NB4 (cell line): ENCODE measurements at regions not wholly inside any gene's neighbourhood (a gene's known extent, or its start where the extent isn't known, plus 50 kb on each side); places are given as distances from the start of the nearest gene placed in this dataset.
A peak's percentile ranks its signal among the peaks of the same experiment; 100 is the strongest.

Experiments
- DNase-seq: peaks from one replicate; pipeline ENCODE4 v3.0.0; 2010; ENCODE audit warnings: low read depth
- H3K4me3 ChIP-seq: one replicate; pipeline ENCODE4 v1.5.1; 2011; ENCODE audit warnings: mild to moderate bottlenecking, low read depth, low read length, moderate library complexity
- MYC ChIP-seq: IDR thresholded peaks from 2 replicates; pipeline ENCODE4 v1.6.1; 2011; ENCODE audit warnings: low read depth, low read length
- POLR2A ChIP-seq: IDR thresholded peaks from 2 replicates; pipeline ENCODE4 v1.6.1; 2011; ENCODE audit warnings: mild to moderate bottlenecking; ENCODE audit not compliant: insufficient read length; ENCODE audit errors: extremely low read depth
- TF ChIP-seq, protein P1 (sequence below): IDR thresholded peaks from one replicate; pipeline ENCODE4 v1.5.1; 2012; ENCODE audit warnings: low read depth, low read length
- TF ChIP-seq, protein P2 (sequence below): IDR thresholded peaks from 2 replicates; pipeline ENCODE4 v1.6.1; 2011; ENCODE audit warnings: low read depth, low read length

DNA sequence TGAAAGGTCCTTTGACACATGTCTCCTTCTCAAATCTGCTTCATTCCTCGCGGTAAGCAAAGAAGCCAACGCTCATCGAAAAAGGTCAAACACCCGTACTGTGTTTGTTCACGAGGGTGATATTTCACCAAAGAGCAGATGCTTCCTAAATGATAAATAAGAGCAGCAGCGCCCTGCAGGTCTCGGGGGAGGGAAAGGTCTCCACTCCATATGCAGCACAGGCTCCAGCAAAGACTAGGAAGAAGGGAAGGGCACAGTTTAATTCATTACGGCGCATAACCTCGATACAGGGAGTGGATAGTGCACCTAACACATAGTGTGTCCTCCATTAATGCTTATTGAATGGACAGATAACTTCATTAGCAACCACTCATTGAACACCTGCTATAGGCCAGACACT lies 593.3 kb downstream of the CDK5RAP2 start:
- TF ChIP-seq, protein P1, sequence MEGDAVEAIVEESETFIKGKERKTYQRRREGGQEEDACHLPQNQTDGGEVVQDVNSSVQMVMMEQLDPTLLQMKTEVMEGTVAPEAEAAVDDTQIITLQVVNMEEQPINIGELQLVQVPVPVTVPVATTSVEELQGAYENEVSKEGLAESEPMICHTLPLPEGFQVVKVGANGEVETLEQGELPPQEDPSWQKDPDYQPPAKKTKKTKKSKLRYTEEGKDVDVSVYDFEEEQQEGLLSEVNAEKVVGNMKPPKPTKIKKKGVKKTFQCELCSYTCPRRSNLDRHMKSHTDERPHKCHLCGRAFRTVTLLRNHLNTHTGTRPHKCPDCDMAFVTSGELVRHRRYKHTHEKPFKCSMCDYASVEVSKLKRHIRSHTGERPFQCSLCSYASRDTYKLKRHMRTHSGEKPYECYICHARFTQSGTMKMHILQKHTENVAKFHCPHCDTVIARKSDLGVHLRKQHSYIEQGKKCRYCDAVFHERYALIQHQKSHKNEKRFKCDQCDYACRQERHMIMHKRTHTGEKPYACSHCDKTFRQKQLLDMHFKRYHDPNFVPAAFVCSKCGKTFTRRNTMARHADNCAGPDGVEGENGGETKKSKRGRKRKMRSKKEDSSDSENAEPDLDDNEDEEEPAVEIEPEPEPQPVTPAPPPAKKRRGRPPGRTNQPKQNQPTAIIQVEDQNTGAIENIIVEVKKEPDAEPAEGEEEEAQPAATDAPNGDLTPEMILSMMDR = no peak
- no peak for DNase-seq
- H3K4me3 ChIP-seq = no peak overlapping the region

DNA sequence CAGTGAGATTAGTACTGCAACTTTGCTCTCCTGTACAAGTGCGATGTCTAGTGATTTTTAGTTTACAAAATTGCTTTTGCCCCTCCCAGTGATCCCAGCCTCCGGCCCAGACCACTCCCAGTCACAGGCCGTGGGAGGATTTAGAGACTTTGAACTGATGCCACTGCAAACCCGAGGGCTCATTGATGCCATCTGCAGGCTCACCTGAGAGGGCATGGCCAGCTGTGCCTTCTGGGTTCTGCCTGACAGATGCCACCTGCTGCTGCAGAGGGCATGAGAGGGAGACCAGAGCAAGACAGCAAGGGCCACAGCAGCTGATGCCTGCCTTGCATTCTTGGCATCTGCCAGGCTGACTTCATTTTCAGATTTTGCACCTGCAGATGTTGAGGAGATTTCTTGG lies 593.8 kb downstream of the CDK5RAP2 start:
- TF ChIP-seq, protein P1 = no peak
- TF ChIP-seq, protein P2, sequence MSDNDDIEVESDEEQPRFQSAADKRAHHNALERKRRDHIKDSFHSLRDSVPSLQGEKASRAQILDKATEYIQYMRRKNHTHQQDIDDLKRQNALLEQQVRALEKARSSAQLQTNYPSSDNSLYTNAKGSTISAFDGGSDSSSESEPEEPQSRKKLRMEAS = no peak
- TF ChIP-seq MYC (no peak), POLR2A (no peak)
- DNase-seq = no peak

DNA sequence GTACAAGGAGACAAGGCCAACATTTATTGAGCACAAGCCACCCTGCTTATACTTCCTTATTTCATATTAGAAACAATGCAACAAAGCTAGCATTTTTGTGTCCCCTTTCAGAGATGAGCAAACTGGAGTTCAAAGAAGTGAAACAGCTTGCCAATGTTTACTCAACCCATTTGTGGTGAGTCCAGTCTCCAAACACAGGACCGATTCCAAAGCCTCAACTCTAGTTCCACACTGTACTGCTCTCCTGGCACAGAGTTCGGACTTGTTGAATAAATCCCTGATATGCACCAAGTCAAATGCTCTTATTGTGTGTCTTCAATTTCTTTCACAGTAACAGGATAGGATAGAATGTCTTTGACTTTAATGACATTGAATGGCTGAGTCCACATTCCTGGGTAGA lies 604.8 kb upstream of the BRINP1 start:
- H3K4me3 ChIP-seq = no peak overlapping the region
- DNase-seq = no peak
- TF ChIP-seq, protein P1 = no peak
- no peak for TF ChIP-seq MYC
- TF ChIP-seq, protein P2 = no peak
- TF ChIP-seq POLR2A = no peak

More for the DNA sequence above, 593.8 kb downstream of the CDK5RAP2 start:
- H3K4me3 ChIP-seq = no peak overlapping the region

DNA sequence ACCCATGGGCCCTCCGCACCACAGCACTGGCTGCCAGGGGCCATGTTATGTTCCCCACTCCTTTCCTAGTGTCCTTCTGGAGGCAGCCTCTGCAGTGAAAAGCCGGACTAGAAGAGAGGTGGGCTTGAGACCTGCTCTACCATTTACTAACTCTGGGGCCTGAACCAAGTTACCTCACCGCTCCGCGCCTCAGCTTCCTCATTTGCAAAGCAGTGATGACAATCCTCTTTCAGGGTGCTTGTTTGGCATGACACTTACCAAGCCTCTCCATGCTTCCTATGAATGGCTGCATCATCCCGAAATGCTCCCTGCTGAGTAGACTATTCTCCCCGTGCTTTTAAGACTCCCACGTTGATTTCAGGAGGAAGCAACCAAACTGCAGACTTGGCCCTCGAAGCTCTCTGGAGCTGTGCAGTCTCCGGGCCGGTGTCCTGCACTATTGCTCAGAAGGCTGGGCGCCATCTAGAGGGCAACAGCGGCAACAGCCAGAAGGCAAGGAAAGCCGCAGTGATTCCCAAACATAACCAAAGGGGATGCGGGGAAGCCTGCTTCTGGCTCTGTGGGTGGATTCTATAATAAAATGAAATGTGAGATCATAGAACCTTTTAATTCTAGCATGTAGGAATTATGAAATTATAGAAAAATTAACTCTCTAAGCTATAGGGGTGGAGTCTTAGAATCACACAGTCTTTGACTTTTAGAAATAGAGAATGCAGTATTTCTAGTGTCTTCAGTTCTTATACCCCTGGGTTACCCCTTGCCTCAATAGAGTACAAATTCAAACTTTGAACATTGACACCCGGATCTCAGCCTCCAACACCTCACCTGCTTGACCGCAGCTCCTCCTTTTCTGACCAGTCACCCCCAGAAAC lies 599.8 kb upstream of the BRINP1 start:
- DNase-seq = peak; percentile 62
- TF ChIP-seq, protein P1 = peak; percentile 92
- TF ChIP-seq POLR2A = no peak
- no peak overlapping the region for H3K4me3 ChIP-seq

DNA sequence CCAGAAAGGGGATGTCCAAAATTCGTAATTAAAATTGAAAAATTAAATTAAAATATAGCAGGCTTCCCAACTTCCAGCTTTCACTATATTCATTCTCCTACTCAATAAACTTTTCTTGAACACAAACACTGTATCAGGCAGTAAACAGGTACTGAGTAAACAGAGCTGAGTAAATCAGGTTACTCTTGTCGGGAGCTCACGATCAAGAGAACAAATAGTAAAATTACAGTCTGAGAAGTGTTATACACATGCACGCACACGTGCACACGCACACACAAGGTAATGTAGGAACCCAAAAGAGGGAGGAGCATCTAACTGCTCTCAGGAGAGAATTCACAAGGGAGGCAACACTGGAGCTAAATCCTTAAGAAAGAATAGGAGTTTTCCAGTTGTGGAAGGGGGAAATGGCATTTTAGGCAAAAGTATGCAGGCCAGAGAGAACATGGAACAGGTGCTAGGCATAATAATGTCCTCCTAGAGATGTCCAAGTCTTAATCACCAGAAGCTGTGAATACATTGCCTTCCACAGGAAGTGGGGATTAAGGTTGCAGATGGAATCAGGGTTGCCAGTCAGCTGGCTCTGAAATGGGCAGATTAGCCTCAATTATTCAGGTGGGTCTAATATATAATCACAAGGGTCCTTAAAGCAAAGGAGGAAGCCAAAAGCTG lies 598.8 kb upstream of the BRINP1 start:
- TF ChIP-seq MYC = no peak
- TF ChIP-seq, protein P1 = no peak
- TF ChIP-seq, protein P2 = no peak
- H3K4me3 ChIP-seq = no peak overlapping the region
- no peak for DNase-seq
